Left lung (tissue), 4 donors: ENCODE measurements at regions not wholly inside any gene's neighbourhood (a gene's known extent, or its start where the extent isn't known, plus 50 kb on each side); places are given as distances from the start of the nearest gene placed in this dataset.
A peak's percentile ranks its signal among the peaks of the same experiment; 100 is the strongest.

Experiments
- ATAC-seq: fragments of 200-7000 bp; cut with Tn5 transposase; one replicate; pipeline ENCODE4 v1.9.1; 2020; ENCODE audit warnings: moderate library complexity
- DNase-seq, 4 donors: peaks; one replicate each; pipeline ENCODE4 v3.0.0-alpha.2; 2013 to 2020
- H3K27ac ChIP-seq, 2 donors: fragments of 200-600 bp; sonication (generic) in 1 of 2; one replicate each; pipeline versions ENCODE4 v1.5.0 to v1.8.0; 2020 to 2021
- H3K27me3 ChIP-seq, 2 donors: fragments of 200-600 bp; sonication (generic) in 1 of 2; one replicate each; pipeline versions ENCODE4 v1.5.0 to v1.8.0; 2020 to 2021
- H3K36me3 ChIP-seq, 2 donors: fragments of 200-600 bp; sonication (generic) in 1 of 2; one replicate each; pipeline versions ENCODE4 v1.5.0 to v1.8.0; 2020 to 2021
- H3K4me1 ChIP-seq, 2 donors: fragments of 200-600 bp; one replicate each; pipeline ENCODE4 v1.8.0; 2021
- H3K4me3 ChIP-seq, 2 donors: fragments of 200-600 bp; sonication (generic) in 1 of 2; one replicate each; pipeline versions ENCODE4 v1.5.0 to v1.8.0; 2020 to 2021; ENCODE audit warnings: mild to moderate bottlenecking in 1 of 2
- H3K9me3 ChIP-seq, 2 donors: fragments of 200-600 bp; sonication (generic) in 1 of 2; one replicate each; pipeline versions ENCODE4 v1.5.0 to v1.8.0; 2020 to 2021
- CTCF ChIP-seq, 2 donors: fragments of 200-600 bp; sonication (generic) in 1 of 2; IDR thresholded peaks; one replicate each; pipeline versions ENCODE4 v1.5.0 to v1.8.0; 2021; ENCODE audit warnings: antibody characterized with exemption in 2 of 2
- intact Hi-C, 2 donors: fragments of 100-400 bp; cut with DNase I; formaldehyde crosslinking; loops; one replicate each; pipeline versions ENCODE4 v1.11.2 to v1.14.2; 2022
- donor health status: DM: no; HTN: yes; CAD: no.
- donor health status: DM: no; HTN: no; CAD: no.

DNA sequence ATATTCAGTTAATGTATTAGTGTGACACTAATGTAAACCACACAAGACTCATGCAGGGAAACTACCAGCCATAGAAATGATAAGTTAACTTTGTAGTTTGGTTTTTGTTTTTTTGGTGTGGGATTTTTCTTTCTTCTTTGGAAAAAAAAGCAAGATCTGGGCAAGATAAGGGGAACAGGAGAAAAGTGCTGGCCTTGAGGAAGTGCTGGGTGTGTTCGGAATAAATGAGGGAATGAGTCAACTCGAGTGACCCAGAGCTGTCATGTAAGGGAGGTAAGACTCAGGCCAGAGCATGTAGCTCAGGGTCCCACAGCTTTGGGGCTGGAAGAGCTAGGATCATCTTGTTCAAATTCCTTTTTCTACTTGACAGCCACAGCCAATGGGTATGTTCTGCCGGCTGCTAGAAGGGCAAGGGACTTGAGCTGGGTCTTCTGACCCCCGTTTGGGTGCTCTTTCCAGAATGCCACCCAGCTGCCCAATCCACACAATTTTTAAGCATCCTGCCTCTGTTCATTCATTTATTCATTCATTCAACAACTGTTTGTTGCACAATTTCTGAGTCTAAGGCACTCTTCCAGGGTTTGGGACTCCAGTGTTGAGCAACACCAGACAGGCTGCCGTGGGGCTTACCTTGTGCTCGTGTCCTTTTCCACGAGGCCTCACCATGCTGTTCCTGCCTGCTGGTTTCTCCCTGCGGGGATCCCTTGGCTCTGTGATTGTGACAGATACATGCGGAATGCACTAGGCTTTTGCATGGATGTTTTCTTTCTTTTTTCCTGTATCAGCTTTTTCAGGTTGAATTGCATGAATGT lies 54.5 kb downstream of the CLDN34 start:
- Histone ChIP-seq H3K27ac (no peak overlapping the region), H3K36me3 (no peaks in the 10 kb centered on the region), H3K4me3 (no peak overlapping the region), H3K9me3 (no peaks in the 10 kb centered on the region), H3K4me1 (peaks cover 0 to 25% of the 10 kb centered on the region in 2 donors), H3K27me3 (no peaks in the 10 kb centered on the region)
- DNase-seq (no peak), ATAC-seq (peak; percentile 41)
- no peak for TF ChIP-seq CTCF (IDR thresholded peaks at IDR 0.05)
- intact Hi-C loops = no loop called here

DNA sequence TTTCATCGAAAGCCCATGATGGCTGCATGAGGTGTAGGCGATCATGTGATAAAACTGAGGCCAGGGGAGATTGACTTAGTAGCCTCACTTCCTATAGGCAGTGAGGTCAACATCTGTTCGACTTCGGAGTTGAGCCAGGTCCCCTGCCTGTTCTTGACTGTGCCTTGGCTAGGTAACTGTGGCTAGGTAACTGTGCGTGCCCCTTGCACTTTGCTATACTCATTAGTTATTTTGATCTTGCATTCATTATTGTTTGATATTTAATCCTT lies 55.0 kb downstream of the CLDN34 start:
- Histone ChIP-seq H3K9me3 (no peaks in the 10 kb centered on the region), H3K4me1 (peaks cover 0 to 20% of the 10 kb centered on the region in 2 donors), H3K4me3 (no peak overlapping the region), H3K36me3 (no peaks in the 10 kb centered on the region), H3K27me3 (no peaks in the 10 kb centered on the region), H3K27ac (no peak overlapping the region)
- intact Hi-C loops = no loop called here
- TF ChIP-seq CTCF (IDR thresholded peaks at IDR 0.05) = no peak
- no peak for DNase-seq
- no peak for ATAC-seq

DNA sequence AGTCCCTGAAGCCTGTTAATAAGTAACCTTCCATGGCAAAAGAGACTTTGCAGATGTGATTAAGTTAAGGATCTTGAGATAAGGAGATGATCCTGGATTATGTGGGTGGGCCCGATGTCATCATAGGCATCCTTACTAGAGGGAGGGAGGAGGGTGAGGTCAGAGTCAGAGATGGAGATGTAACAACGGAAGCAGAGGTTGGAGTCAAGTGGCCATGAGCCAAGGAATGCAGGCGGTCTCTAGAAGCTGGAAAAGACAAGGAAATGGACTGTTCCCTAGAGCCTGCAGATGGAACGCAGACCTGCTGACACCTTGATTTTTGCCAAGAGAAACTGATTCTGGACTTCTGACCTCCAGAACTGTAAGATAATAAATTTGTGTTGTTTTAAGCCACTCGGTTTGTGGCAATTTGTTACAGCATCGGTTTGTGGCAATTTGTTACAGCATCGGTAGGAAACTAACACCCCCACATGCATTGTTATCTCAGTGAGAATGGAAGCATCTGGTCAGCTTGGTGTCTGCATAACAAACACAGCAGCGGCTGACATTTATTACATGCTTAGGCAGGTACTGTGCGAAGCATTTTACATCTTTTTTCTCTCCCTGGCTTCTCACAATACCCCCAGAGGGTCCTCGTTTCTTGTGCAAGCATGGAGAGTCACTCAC lies 55.6 kb downstream of the CLDN34 start:
- H3K27ac ChIP-seq = no peak overlapping the region
- H3K4me1 ChIP-seq = peaks cover 0 to 15% of the 10 kb centered on the region in 2 donors
- DNase-seq = no peak
- no peaks in the 10 kb centered on the region for H3K27me3 ChIP-seq
- TF ChIP-seq CTCF (IDR thresholded peaks at IDR 0.05) = no peak
- intact Hi-C loops = no loop called here
- no peaks in the 10 kb centered on the region for H3K36me3 ChIP-seq
- ATAC-seq = peak; percentile 23
- no peak overlapping the region for H3K4me3 ChIP-seq
- no peaks in the 10 kb centered on the region for H3K9me3 ChIP-seq

DNA sequence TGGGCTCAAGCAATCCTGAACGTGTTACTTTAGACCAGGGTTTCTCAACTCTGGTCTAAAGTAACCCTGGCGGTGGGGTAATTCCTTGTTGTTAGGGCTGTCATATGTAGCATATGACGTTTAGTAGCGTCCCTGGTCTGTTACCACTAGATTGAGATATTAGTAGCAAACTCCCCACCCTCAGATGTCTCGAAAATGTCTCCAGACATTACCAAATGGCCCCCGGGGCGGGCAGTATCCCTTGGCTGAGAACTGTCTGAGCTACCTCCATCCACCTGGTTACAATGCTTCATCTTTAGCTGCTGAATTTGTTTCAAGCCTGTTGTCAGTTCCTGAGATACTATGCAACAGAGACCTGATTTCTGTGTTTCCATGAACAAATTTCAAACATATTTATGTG lies 56.7 kb downstream of the CLDN34 start:
- Histone ChIP-seq H3K4me3 (no peak overlapping the region), H3K9me3 (no peaks in the 10 kb centered on the region), H3K27me3 (no peaks in the 10 kb centered on the region), H3K4me1 (peaks cover 0 to 13% of the 10 kb centered on the region in 2 donors), H3K27ac (no peak overlapping the region), H3K36me3 (no peaks in the 10 kb centered on the region)
- ATAC-seq (no peak), DNase-seq (no peak)
- intact Hi-C loops = no loop called here
- no peak for TF ChIP-seq CTCF (IDR thresholded peaks at IDR 0.05)

DNA sequence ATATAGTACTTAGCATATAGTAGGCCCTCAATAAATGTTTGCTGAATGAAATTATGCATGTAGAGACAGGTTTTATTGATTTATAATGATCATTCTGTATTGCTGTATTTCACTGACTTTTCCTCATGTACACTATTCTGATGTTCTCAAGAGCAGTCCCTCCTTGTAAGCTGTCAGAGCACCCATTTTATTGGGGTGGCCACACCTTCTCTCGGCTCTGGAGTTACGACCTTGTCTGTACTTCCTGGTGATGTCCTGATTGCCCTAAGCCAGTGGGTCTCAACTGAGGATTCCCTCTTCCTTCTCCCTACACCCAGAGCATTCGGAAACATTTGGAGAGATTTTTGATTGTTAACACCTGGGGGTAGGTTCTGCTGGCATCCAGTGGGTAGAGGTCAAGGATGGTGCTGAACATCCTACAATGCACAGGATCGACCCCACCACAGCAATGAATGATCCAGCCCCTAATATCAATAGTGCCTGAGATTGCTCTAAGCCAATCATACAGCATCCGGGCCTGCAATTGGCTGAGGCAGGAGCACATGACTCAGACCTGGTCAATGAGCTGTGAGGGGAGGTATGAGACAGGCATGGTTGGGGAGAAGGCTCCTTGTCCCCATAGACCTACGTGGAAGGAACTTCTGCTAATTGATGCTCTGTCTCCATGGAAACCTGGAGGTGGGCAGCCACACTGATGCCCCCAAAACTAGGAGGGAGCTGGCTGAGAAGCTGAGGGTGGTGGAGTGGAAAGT lies 58.8 kb downstream of the CLDN34 start:
- H3K4me1 ChIP-seq = peaks cover 0 to 18% of the 10 kb centered on the region in 2 donors
- DNase-seq (no peak), ATAC-seq (no peak)
- no peaks in the 10 kb centered on the region for H3K9me3 ChIP-seq
- intact Hi-C loops = no loop called here
- no peak overlapping the region for H3K4me3 ChIP-seq
- no peak for TF ChIP-seq CTCF (IDR thresholded peaks at IDR 0.05)
- H3K27ac ChIP-seq = no peak overlapping the region
- H3K27me3 ChIP-seq = no peaks in the 10 kb centered on the region
- no peaks in the 10 kb centered on the region for H3K36me3 ChIP-seq
